ENCODE measurements at regions not wholly inside any gene's neighbourhood (a gene's known extent, or its start where the extent isn't known, plus 50 kb on each side); places are given as distances from the start of the nearest gene placed in this dataset.

DNA sequence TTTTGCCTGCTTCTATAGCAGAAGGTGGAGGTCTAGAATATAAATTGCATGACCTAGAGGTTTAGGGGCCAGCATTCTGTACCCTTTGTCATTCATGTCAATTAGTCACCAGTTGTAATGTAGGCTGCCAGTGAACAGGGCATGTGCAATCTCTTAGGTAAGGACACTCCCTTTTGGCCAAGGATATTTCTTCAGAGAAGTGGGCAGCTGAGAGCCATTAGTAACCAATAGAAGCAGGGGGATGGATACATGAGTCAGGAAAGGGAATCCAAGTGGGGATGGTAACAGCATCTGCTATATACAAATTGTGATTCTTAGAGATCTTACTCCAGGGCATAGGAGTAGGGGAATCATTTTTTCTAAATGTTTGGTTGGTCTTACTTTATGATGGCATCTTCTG is 494.2 kb upstream of the JAG1 start:
- no peak for TF ChIP-seq GATA3 (IDR thresholded peaks at IDR 0.05; ENCODE audit: low read depth, low read length)
- no peak for TF ChIP-seq GATA2 (IDR thresholded peaks at IDR 0.05; ENCODE audit: low read depth, low read length)

Measured in SH-SY5Y (cell line).